OCI-LY1 (cell line): ENCODE measurements at regions not wholly inside any gene's neighbourhood (a gene's known extent, or its start where the extent isn't known, plus 50 kb on each side); places are given as distances from the start of the nearest gene placed in this dataset.

ENCODE experiments used
- H2AFZ ChIP-seq: fragments of 200-600 bp; sonication (generic), shearing (Covaris generic); 2 replicates; pipeline ENCODE4 v1.6.0; 2014; ENCODE audit warnings: antibody characterized with exemption, mild to moderate bottlenecking, low read length
- H3F3A ChIP-seq: fragments of 200-600 bp; sonication (generic), shearing (Covaris generic); 2 replicates; pipeline ENCODE4 v1.6.0; 2014; ENCODE audit warnings: mild to moderate bottlenecking, antibody characterized with exemption, low read length, moderate library complexity; ENCODE audit not compliant: insufficient read depth
- H3K27ac ChIP-seq: fragments of 200-600 bp; sonication (generic); 2 replicates; pipeline ENCODE4 v1.5.1; 2014; ENCODE audit warnings: low read length, mixed run types, mild to moderate bottlenecking, low read depth; ENCODE audit not compliant: poor library complexity, severe bottlenecking
- H3K27me3 ChIP-seq: fragments of 200-600 bp; sonication (generic); 2 replicates; pipeline ENCODE4 v1.6.0; 2014; ENCODE audit warnings: antibody characterized with exemption, mild to moderate bottlenecking, low read length, moderate library complexity; ENCODE audit not compliant: insufficient read depth
- H3K36me3 ChIP-seq: fragments of 200-600 bp; sonication (generic); 2 replicates; pipeline ENCODE4 v1.6.1; 2014; ENCODE audit warnings: mild to moderate bottlenecking, antibody characterized with exemption, low read length, moderate library complexity, mixed read lengths; ENCODE audit not compliant: insufficient read depth
- H3K4me1 ChIP-seq: fragments of 200-600 bp; sonication (generic); 2 replicates; pipeline ENCODE4 v1.5.1; 2014; ENCODE audit warnings: mild to moderate bottlenecking, low read length, moderate library complexity; ENCODE audit not compliant: insufficient read depth, severe bottlenecking
- H3K4me2 ChIP-seq: fragments of 200-600 bp; sonication (generic), shearing (Covaris generic); 2 replicates; pipeline ENCODE4 v1.6.1; 2014; ENCODE audit warnings: low read length
- H3K4me3 ChIP-seq: fragments of 200-600 bp; sonication (generic); 2 replicates; pipeline ENCODE4 v1.5.1; 2014; ENCODE audit warnings: low read length, low read depth, mild to moderate bottlenecking, mixed read lengths; ENCODE audit not compliant: poor library complexity, severe bottlenecking
- H3K79me2 ChIP-seq: fragments of 200-600 bp; shearing (Covaris generic); 2 replicates; pipeline ENCODE4 v1.6.1; 2016; ENCODE audit warnings: mixed run types, low read length, mixed read lengths; ENCODE audit not compliant: insufficient read depth
- H3K9ac ChIP-seq: fragments of 200-600 bp; sonication (generic), shearing (Covaris generic); 2 replicates; pipeline ENCODE4 v1.6.1; 2014; ENCODE audit warnings: mild to moderate bottlenecking, low read length, mixed read lengths
- H3K9me2 ChIP-seq: fragments of 200-600 bp; sonication (generic), shearing (Covaris generic); 2 replicates; pipeline ENCODE4 v1.6.1; 2014; ENCODE audit warnings: low read depth, mild to moderate bottlenecking, low read length, mixed read lengths
- H3K9me3 ChIP-seq: fragments of 200-600 bp; shearing (Covaris generic); 2 replicates; pipeline ENCODE4 v1.6.1; 2014; ENCODE audit warnings: low read length, mixed read lengths
- H4K20me1 ChIP-seq: fragments of 200-600 bp; sonication (generic), shearing (Covaris generic); 2 replicates; pipeline ENCODE4 v1.6.0; 2016; ENCODE audit warnings: mild to moderate bottlenecking, low read length; ENCODE audit not compliant: insufficient read depth
- EZH2 ChIP-seq: fragments of 200-600 bp; sonication (generic), shearing (Covaris generic); IDR thresholded peaks from 2 replicates; pipeline ENCODE4 v1.8.0; 2017; ENCODE audit warnings: borderline replicate concordance, mixed run types, mild to moderate bottlenecking, antibody characterized with exemption, low read length, moderate library complexity, mixed read lengths
- TF ChIP-seq, protein P1 (sequence below): fragments of 200-600 bp; sonication (generic), shearing (Covaris generic); IDR thresholded peaks from 2 replicates; pipeline ENCODE4 v1.5.1; 2017; ENCODE audit warnings: mild to moderate bottlenecking, antibody characterized with exemption, low read length, moderate library complexity, mixed read lengths

DNA sequence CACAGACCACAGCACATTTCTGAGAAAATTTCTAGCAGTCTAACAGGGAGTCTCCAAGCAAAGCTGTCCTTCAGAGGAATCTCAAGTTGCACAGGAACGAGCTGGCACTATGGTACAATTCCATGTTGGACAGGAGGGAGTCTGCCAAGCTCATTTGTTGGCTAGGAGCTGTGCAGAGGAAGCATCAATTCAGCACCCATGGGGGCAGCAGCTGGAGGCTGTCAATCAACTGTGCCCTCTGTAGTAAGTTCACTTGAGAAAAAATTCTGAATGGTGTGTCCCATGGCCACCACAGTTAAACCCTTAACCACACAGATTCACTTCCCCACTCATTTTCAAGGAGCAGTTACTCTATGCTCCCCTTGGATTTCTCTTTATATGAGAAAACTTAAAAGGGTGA, 298.5 kb upstream of the PPP2R3A start:
- H2AFZ ChIP-seq, result no peak overlapping the region
- no peaks in the 10 kb centered on the region for H3K27me3 ChIP-seq
- H3K4me2 ChIP-seq, result no peak overlapping the region
- no peaks in the 10 kb centered on the region for H3F3A ChIP-seq
- no peaks in the 10 kb centered on the region for H3K79me2 ChIP-seq
- H3K36me3 ChIP-seq, result no peaks in the 10 kb centered on the region
- H3K9me3 ChIP-seq, result no peaks in the 10 kb centered on the region
- H3K9ac ChIP-seq, result no peak overlapping the region
- no peaks in the 10 kb centered on the region for H4K20me1 ChIP-seq
- H3K27ac ChIP-seq, result no peak overlapping the region
- TF ChIP-seq, protein P1, sequence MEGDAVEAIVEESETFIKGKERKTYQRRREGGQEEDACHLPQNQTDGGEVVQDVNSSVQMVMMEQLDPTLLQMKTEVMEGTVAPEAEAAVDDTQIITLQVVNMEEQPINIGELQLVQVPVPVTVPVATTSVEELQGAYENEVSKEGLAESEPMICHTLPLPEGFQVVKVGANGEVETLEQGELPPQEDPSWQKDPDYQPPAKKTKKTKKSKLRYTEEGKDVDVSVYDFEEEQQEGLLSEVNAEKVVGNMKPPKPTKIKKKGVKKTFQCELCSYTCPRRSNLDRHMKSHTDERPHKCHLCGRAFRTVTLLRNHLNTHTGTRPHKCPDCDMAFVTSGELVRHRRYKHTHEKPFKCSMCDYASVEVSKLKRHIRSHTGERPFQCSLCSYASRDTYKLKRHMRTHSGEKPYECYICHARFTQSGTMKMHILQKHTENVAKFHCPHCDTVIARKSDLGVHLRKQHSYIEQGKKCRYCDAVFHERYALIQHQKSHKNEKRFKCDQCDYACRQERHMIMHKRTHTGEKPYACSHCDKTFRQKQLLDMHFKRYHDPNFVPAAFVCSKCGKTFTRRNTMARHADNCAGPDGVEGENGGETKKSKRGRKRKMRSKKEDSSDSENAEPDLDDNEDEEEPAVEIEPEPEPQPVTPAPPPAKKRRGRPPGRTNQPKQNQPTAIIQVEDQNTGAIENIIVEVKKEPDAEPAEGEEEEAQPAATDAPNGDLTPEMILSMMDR, result no peak
- TF ChIP-seq EZH2, result no peak
- no peaks in the 10 kb centered on the region for H3K9me2 ChIP-seq
- H3K4me3 ChIP-seq, result no peak overlapping the region
- H3K4me1 ChIP-seq, result no peaks in the 10 kb centered on the region

DNA sequence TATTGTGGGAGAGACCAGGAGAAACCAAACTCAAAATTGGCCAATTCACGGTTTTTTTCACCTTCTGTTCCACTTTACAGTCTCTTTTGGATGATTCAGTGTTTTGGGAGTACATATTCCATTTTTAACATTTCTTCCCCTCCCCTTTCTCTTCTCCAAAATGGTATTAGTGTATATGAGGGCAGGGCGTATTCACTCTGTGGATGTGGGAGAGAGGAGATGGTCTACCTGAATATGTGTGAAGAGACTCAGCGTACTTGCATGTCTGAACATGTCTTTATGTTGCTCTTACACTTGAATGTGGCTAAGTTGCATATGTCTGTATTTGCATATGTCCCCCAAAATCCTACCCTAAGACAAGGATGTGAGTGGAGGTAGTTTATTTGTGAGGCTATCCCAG, 291.0 kb upstream of the PPP2R3A start:
- Histone ChIP-seq H3K9me3 (no peaks in the 10 kb centered on the region), H2AFZ (no peak overlapping the region), H3F3A (no peaks in the 10 kb centered on the region), H3K9ac (no peak overlapping the region), H3K36me3 (no peaks in the 10 kb centered on the region), H3K27ac (no peak overlapping the region), H3K4me1 (no peaks in the 10 kb centered on the region), H3K4me2 (no peak overlapping the region), H3K27me3 (no peaks in the 10 kb centered on the region), H3K79me2 (no peaks in the 10 kb centered on the region), H3K4me3 (no peak overlapping the region), H4K20me1 (no peaks in the 10 kb centered on the region), H3K9me2 (no peaks in the 10 kb centered on the region)
- TF ChIP-seq, protein P1, result no peak
- no peak for TF ChIP-seq EZH2

DNA sequence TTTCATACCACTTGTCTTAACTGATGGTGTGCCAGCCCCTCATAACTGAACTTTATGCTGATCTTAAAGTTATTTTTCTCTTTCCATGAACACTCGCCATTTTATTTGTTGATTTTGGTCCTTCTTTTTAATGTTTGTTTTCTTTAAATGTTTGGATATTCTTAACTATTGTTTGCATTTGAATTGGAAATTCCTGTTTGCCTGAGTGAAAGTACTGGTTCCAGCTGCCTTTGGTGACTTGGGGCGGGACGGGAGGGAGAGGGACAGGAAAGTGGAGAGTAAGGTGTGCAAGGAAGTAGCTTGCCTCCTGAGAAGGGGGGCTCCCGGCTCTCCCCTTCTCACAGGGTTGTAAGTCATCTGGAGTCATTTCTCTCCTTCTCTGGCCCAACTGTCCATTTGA, 287.1 kb upstream of the PPP2R3A start:
- TF ChIP-seq, protein P1, result no peak
- TF ChIP-seq EZH2, result no peak
- Histone ChIP-seq H3K9me2 (no peaks in the 10 kb centered on the region), H3K9ac (no peak overlapping the region), H3K79me2 (no peaks in the 10 kb centered on the region), H3K4me1 (no peaks in the 10 kb centered on the region), H3K4me2 (no peak overlapping the region), H3K36me3 (no peaks in the 10 kb centered on the region), H3K27me3 (no peaks in the 10 kb centered on the region), H3K9me3 (no peaks in the 10 kb centered on the region), H3K27ac (no peak overlapping the region), H4K20me1 (no peaks in the 10 kb centered on the region), H2AFZ (no peak overlapping the region), H3K4me3 (no peak overlapping the region), H3F3A (no peaks in the 10 kb centered on the region)
